CD14-positive monocyte (primary cell): ENCODE measurements at regions not wholly inside any gene's neighbourhood (a gene's known extent, or its start where the extent isn't known, plus 50 kb on each side); places are given as distances from the start of the nearest gene placed in this dataset.

Experiments
- DNase-seq, 3 donors: peaks; one replicate each; pipeline ENCODE4 v3.0.0-alpha.2; 2011 to 2022
- H2AFZ ChIP-seq: 2 replicates; pipeline ENCODE4 v1.6.0; 2012; ENCODE audit warnings: mild to moderate bottlenecking, low read depth, low read length, inconsistent platforms; ENCODE audit not compliant: insufficient read depth, poor library complexity, severe bottlenecking
- H3K27ac ChIP-seq, 2 donors: 1 replicate in 1 of 2; 2 replicates in 1 of 2; pipeline ENCODE4 v1.5.1; 2012 to 2013; ENCODE audit warnings: low read length in 2 of 2, control low read depth in 1 of 2, inconsistent platforms in 1 of 2, low read depth in 1 of 2, mild to moderate bottlenecking in 1 of 2
- H3K27me3 ChIP-seq, 2 donors: one replicate each; pipeline versions ENCODE4 v1.6.0 to v1.6.1; 2011 to 2013; ENCODE audit warnings: low read length in 2 of 2; ENCODE audit not compliant: control insufficient read depth in 2 of 2, insufficient read depth in 2 of 2
- H3K36me3 ChIP-seq, 2 donors: replicated peaks in 1 of 2; 1 replicate in 1 of 2; 2 replicates in 1 of 2; pipeline versions ENCODE4 v1.5.1 to v1.6.1; 2012 to 2013; ENCODE audit warnings: low read length in 2 of 2, control low read depth in 1 of 2, inconsistent platforms in 1 of 2, mild to moderate bottlenecking in 1 of 2; ENCODE audit not compliant: insufficient read depth in 2 of 2, control insufficient read depth in 1 of 2
- H3K4me1 ChIP-seq, 2 donors: 1 replicate in 1 of 2; 2 replicates in 1 of 2; pipeline versions ENCODE4 v1.5.1 to v1.6.1; 2012 to 2013; ENCODE audit warnings: low read length in 2 of 2, control low read depth in 1 of 2, inconsistent platforms in 1 of 2, mild to moderate bottlenecking in 1 of 2, moderate library complexity in 1 of 2; ENCODE audit not compliant: insufficient read depth in 2 of 2, control insufficient read depth in 1 of 2
- H3K4me2 ChIP-seq: replicated peaks from 2 replicates; pipeline ENCODE3; 2012; ENCODE audit warnings: low read length, moderate library complexity, mild to moderate bottlenecking; ENCODE audit not compliant: poor library complexity, severe bottlenecking; ENCODE audit errors: extremely low read depth
- H3K4me3 ChIP-seq, 3 experiments: fragments of 200-600 bp in 1 of 3; sonication (generic) in 1 of 3; replicated peaks in 1 of 3; 1 replicate in 2 of 3; 2 replicates in 1 of 3; pipeline ENCODE4 v1.5.1; 2011 to 2013; ENCODE audit warnings: low read length in 3 of 3, mild to moderate bottlenecking in 3 of 3, control low read depth in 2 of 3, low read depth in 2 of 3, inconsistent platforms in 1 of 3, moderate library complexity in 1 of 3
- H3K79me2 ChIP-seq: 2 replicates; pipeline ENCODE4 v1.6.0; 2012; ENCODE audit warnings: mild to moderate bottlenecking, control low read depth, inconsistent platforms, low read length, moderate library complexity; ENCODE audit not compliant: insufficient read depth
- H3K9ac ChIP-seq: 2 replicates; pipeline ENCODE4 v1.6.0; 2017; ENCODE audit warnings: low read length, mild to moderate bottlenecking; ENCODE audit not compliant: insufficient read depth, poor library complexity, severe bottlenecking
- H3K9me3 ChIP-seq, 2 donors: replicated peaks in 1 of 2; 1 replicate in 1 of 2; 2 replicates in 1 of 2; pipeline versions ENCODE4 v1.5.1 to v1.6.1; 2012 to 2013; ENCODE audit warnings: low read length in 2 of 2, control low read depth in 1 of 2; ENCODE audit not compliant: control insufficient read depth in 1 of 2, insufficient read depth in 1 of 2
- H4K20me1 ChIP-seq: 2 replicates; pipeline ENCODE4 v1.6.0; 2012; ENCODE audit warnings: mild to moderate bottlenecking, low read length, control low read depth, moderate library complexity; ENCODE audit not compliant: insufficient read depth
- H3K27ac Mint-ChIP-seq, 7 donors: one replicate each; pipeline ENCODE4 v1.8.0; 2020; ENCODE audit warnings: mild to moderate bottlenecking in 7 of 7, mixed read lengths in 7 of 7, moderate library complexity in 6 of 7, inconsistent platforms in 2 of 7
- H3K27me3 Mint-ChIP-seq, 3 donors: one replicate each; pipeline ENCODE4 v1.8.0; 2021 to 2022; ENCODE audit warnings: low read depth in 3 of 3, mild to moderate bottlenecking in 3 of 3, mixed read lengths in 3 of 3, moderate library complexity in 3 of 3, inconsistent platforms in 1 of 3
- H3K36me3 Mint-ChIP-seq, 2 donors: one replicate each; pipeline ENCODE4 v1.8.0; 2020; ENCODE audit warnings: mixed read lengths in 2 of 2, inconsistent platforms in 1 of 2, mild to moderate bottlenecking in 1 of 2
- H3K4me1 Mint-ChIP-seq: one replicate; pipeline ENCODE4 v1.8.0; 2020; ENCODE audit warnings: mild to moderate bottlenecking, mixed read lengths
- H3K4me3 Mint-ChIP-seq, 2 donors: one replicate each; pipeline ENCODE4 v1.8.0; 2020; ENCODE audit warnings: mild to moderate bottlenecking in 2 of 2, mixed read lengths in 2 of 2, moderate library complexity in 1 of 2
- H3K9me3 Mint-ChIP-seq, 7 donors: one replicate each; pipeline ENCODE4 v1.8.0; 2020 to 2022; ENCODE audit warnings: mixed read lengths in 7 of 7, mild to moderate bottlenecking in 6 of 7, moderate library complexity in 6 of 7, inconsistent platforms in 2 of 7
- WGBS: methylation state at CpG from one replicate; pipeline ENCODE4 v1.1.5; 2013; ENCODE audit warnings: missing lambda C conversion rate; ENCODE audit not compliant: insufficient coverage; 5-methylcytosine and 5-hydroxymethylcytosine counted together
- intact Hi-C, 2 donors: fragments of 100-400 bp; cut with micrococcal nuclease; formaldehyde crosslinking; loops; one replicate each; pipeline versions ENCODE4 v1.15.0 to v1.15.1; 2023
- TF ChIP-seq, protein P1 (sequence below): fragments of 200-600 bp; IDR thresholded peaks from one replicate; pipeline ENCODE4 v1.8.0; 2022; ENCODE audit warnings: antibody characterized with exemption, mild to moderate bottlenecking

GRCh38 chr10:124256151-124256550, 162.6 kb downstream of the OAT start:
- no peak overlapping the region for H3K4me3 Mint-ChIP-seq
- H3K27me3 ChIP-seq = no peaks in the 10 kb centered on the region
- peaks cover 37 to 39% of the 10 kb centered on the region in 2 donors for H3K4me1 ChIP-seq
- WGBS = 89% methylated on average over 6 of the region's 6 CpGs
- no peaks in the 10 kb centered on the region for H3K36me3 ChIP-seq
- H4K20me1 ChIP-seq = no peaks in the 10 kb centered on the region
- H3K27ac Mint-ChIP-seq = no peak overlapping the region
- no peaks in the 10 kb centered on the region for H3K79me2 ChIP-seq
- peaks cover 11 to 21% (median 18%) of the 10 kb centered on the region in 7 donors for H3K9me3 Mint-ChIP-seq
- no peak overlapping the region for H3K4me2 ChIP-seq
- H3K4me3 ChIP-seq = no peak overlapping the region
- H3K4me1 Mint-ChIP-seq = peaks cover 39% of the 10 kb centered on the region
- H3K36me3 Mint-ChIP-seq = peaks cover 0 to 12% of the 10 kb centered on the region in 2 donors
- intact Hi-C loops = loop anchor here in 1 of 2 donors (5.0 to 10.0 kb wide), 2 partner anchors 34 to 129 kb away; no protein-coding TSS in a partner anchor
- peaks cover 2 to 3% (median 3%) of the 10 kb centered on the region in 3 donors for H3K27me3 Mint-ChIP-seq
- no peak for DNase-seq
- peaks cover 4 to 22% of the 10 kb centered on the region in 2 donors for H3K9me3 ChIP-seq
- TF ChIP-seq, protein P1, sequence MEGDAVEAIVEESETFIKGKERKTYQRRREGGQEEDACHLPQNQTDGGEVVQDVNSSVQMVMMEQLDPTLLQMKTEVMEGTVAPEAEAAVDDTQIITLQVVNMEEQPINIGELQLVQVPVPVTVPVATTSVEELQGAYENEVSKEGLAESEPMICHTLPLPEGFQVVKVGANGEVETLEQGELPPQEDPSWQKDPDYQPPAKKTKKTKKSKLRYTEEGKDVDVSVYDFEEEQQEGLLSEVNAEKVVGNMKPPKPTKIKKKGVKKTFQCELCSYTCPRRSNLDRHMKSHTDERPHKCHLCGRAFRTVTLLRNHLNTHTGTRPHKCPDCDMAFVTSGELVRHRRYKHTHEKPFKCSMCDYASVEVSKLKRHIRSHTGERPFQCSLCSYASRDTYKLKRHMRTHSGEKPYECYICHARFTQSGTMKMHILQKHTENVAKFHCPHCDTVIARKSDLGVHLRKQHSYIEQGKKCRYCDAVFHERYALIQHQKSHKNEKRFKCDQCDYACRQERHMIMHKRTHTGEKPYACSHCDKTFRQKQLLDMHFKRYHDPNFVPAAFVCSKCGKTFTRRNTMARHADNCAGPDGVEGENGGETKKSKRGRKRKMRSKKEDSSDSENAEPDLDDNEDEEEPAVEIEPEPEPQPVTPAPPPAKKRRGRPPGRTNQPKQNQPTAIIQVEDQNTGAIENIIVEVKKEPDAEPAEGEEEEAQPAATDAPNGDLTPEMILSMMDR = no peak
- no peak overlapping the region for H3K9ac ChIP-seq
- no peak overlapping the region for H2AFZ ChIP-seq
- no peak overlapping the region for H3K27ac ChIP-seq

DNA sequence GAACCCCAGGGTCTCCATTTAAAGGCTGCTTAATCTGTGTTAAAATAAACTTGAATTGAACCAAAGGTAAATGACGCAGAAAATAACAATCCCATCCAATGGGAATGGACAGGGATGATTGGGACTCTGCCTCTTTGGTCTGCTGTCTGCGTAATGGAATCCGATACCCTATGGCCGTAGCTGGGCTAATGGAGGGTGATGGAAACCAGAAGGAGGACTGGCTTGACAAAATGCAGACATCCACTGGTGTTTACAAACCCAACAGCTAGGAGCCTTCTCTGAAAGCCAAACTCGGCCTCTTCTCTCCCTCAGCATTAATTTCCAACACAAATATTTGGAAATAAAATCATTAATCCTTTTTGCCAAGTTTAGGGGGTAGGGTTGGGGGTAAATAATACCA, 162.2 kb upstream of the CHST15 start:
- Histone ChIP-seq H3K27ac (no peak overlapping the region), H3K9me3 (peaks cover 4 to 22% of the 10 kb centered on the region in 2 donors), H2AFZ (no peak overlapping the region), H3K9ac (no peak overlapping the region), H3K36me3 (no peaks in the 10 kb centered on the region), H3K4me1 (peaks cover 43 to 45% of the 10 kb centered on the region in 2 donors), H4K20me1 (no peaks in the 10 kb centered on the region), H3K4me2 (no peak overlapping the region), H3K79me2 (no peaks in the 10 kb centered on the region), H3K27me3 (no peaks in the 10 kb centered on the region), H3K4me3 (no peak overlapping the region)
- intact Hi-C loops = loop anchor here in 1 of 2 donors (5.0 to 10.0 kb wide), 2 partner anchors 33 to 129 kb away; no protein-coding TSS in a partner anchor
- Mint-ChIP-seq H3K36me3 (peaks cover 0 to 12% of the 10 kb centered on the region in 2 donors), H3K27ac (no peak overlapping the region), H3K9me3 (peaks cover 11 to 21% (median 18%) of the 10 kb centered on the region in 7 donors), H3K4me3 (no peak overlapping the region), H3K4me1 (peaks cover 45% of the 10 kb centered on the region), H3K27me3 (peaks cover 2 to 3% (median 3%) of the 10 kb centered on the region in 3 donors)
- TF ChIP-seq, protein P1 = no peak
- DNase-seq = no peak
- WGBS = 80% methylated on average over 1 of the region's 5 CpGs
